HEK293T (cell line): ENCODE measurements at regions not wholly inside any gene's neighbourhood (a gene's known extent, or its start where the extent isn't known, plus 50 kb on each side); places are given as distances from the start of the nearest gene placed in this dataset.
"Not testable (repeated sequence)": the region's sequence is repeated elsewhere in the genome, so short reads cannot be mapped to it uniquely, and the experiment has no call there.

Experiments used
- SP1 ChIP-seq: fragments of 450-650 bp; IDR thresholded peaks from 2 replicates; pipeline ENCODE4 v1.6.1; 2017
- TARDBP ChIP-seq: fragments of 450-650 bp; IDR thresholded peaks from 2 replicates; pipeline ENCODE4 v1.6.1; 2016

- not testable (repeated sequence) for TF ChIP-seq SP1, TARDBP
Measured at GRCh38 chr6:170146131-170146530, 144.7 kb downstream of the DLL1 start.
